ENCODE measurements at regions not wholly inside any gene's neighbourhood (a gene's known extent, or its start where the extent isn't known, plus 50 kb on each side); places are given as distances from the start of the nearest gene placed in this dataset.

- H3K9me2 ChIP-seq = no peaks in the 10 kb centered on the region
- H2AFZ ChIP-seq (ENCODE audit: low read depth) = no peak overlapping the region
- peak; percentile 30 for DNase-seq
- H3K27ac ChIP-seq (ENCODE audit: low read depth in 2 of 2, low read length in 1 of 2) = no peak overlapping the region
- ChIA-PET POLR2A (no interaction called here), CTCF (interaction anchor here (1.1 kb wide), 1 partner anchor 9 kb away, joined by 3 read pairs; no protein-coding TSS in a partner anchor)
- H3K36me3 ChIP-seq (replicated peaks in 1 of 2; ENCODE audit: control insufficient read depth in 1 of 2, insufficient read depth in 2 of 2, low read length in 1 of 2) = no peaks in the 10 kb centered on the region
- H3K4me2 ChIP-seq = no peak overlapping the region
- no peaks in the 10 kb centered on the region for H3F3A ChIP-seq (replicated peaks; ENCODE audit: insufficient read depth)
- TF ChIP-seq RAD21 (IDR thresholded peaks at IDR 0.05; ENCODE audit: low read length) (peak; percentile 54), TAF1 (IDR thresholded peaks at IDR 0.05; ENCODE audit: borderline replicate concordance, low read depth, low read length) (no peak), RFX5 (IDR thresholded peaks at IDR 0.05; ENCODE audit: low read length) (no peak), CTCF (IDR thresholded peaks at IDR 0.05) (peak; percentile 48), SMC3 (IDR thresholded peaks at IDR 0.05; ENCODE audit: low read depth, low read length) (peak; percentile 44; the same call in 1 of the 2 replicates)
- H3K9ac ChIP-seq = no peak overlapping the region
- H3K27me3 ChIP-seq (ENCODE audit: insufficient read depth) = no peaks in the 10 kb centered on the region
- 93% methylated on average over 8 of the region's 8 CpGs for WGBS (ENCODE audit: low lambda C conversion rate)
- no peaks in the 10 kb centered on the region for H3K79me2 ChIP-seq (ENCODE audit: insufficient read depth)
- no peaks in the 10 kb centered on the region for H4K20me1 ChIP-seq (ENCODE audit: insufficient read depth)
- H3K4me3 ChIP-seq (ENCODE audit: low read depth in 2 of 2, low read length in 1 of 2) = no peak overlapping the region
- peaks cover 0 to 8% of the 10 kb centered on the region in 2 experiments; a peak in 2 of 4 replicates for H3K4me1 ChIP-seq (ENCODE audit: control insufficient read depth in 1 of 2, insufficient read depth in 2 of 2, low read depth in 1 of 2, low read length in 1 of 2)
- no peaks in the 10 kb centered on the region for H3K9me3 ChIP-seq
Observed at GRCh38 chr1:243946946-243947345, 96.9 kb upstream of the AKT3 start.

GRCh38 chr1:243946253-243946652 is 96.2 kb upstream of the AKT3 start:
- WGBS (ENCODE audit: low lambda C conversion rate) = 90% methylated on average over 7 of the region's 7 CpGs
- TF ChIP-seq JUND (IDR thresholded peaks at IDR 0.05) (no peak), ELF1 (IDR thresholded peaks at IDR 0.05) (no peak), RXRA (IDR thresholded peaks at IDR 0.05; ENCODE audit: borderline replicate concordance, low read depth) (no peak), ZBTB33 (IDR thresholded peaks at IDR 0.05; ENCODE audit: borderline replicate concordance, low read depth) (no peak), CTCF (IDR thresholded peaks at IDR 0.05) (no peak), FOXM1 (IDR thresholded peaks at IDR 0.05; ENCODE audit: low read depth) (no peak), NFIC (IDR thresholded peaks at IDR 0.05; ENCODE audit: borderline replicate concordance) (no peak), USF1 (IDR thresholded peaks at IDR 0.05; ENCODE audit: borderline replicate concordance, low read depth) (no peak), REST (IDR thresholded peaks at IDR 0.05; ENCODE audit: low read depth, low read length) (no peak), MEF2A (IDR thresholded peaks at IDR 0.05; ENCODE audit: borderline replicate concordance, low read depth) (no peak), EP300 (IDR thresholded peaks at IDR 0.05; ENCODE audit: borderline replicate concordance in 1 of 2, low read depth in 1 of 2, low read length in 1 of 2) (no peak), PBX3 (IDR thresholded peaks at IDR 0.05) (no peak), GABPA (IDR thresholded peaks at IDR 0.05; ENCODE audit: low read depth) (no peak)

More at GRCh38 chr1:243946253-243946652, 96.2 kb upstream of the AKT3 start:
- no peaks in the 10 kb centered on the region for H3K9me2 ChIP-seq
- no peak overlapping the region for H3K4me3 ChIP-seq (ENCODE audit: low read depth in 2 of 2, low read length in 1 of 2)
- H3K79me2 ChIP-seq (ENCODE audit: insufficient read depth) = no peaks in the 10 kb centered on the region
- ChIA-PET POLR2A (no interaction called here), CTCF (interaction anchor here (1.7 kb wide), 1 partner anchor 198 kb away, joined by 3 read pairs; no protein-coding TSS in a partner anchor)
- no peak overlapping the region for H3K9ac ChIP-seq
- no peak overlapping the region for H2AFZ ChIP-seq (ENCODE audit: low read depth)
- no peaks in the 10 kb centered on the region for H3K9me3 ChIP-seq
- no peak overlapping the region for H3K4me2 ChIP-seq
- no peaks in the 10 kb centered on the region for H3F3A ChIP-seq (replicated peaks; ENCODE audit: insufficient read depth)
- DNase-seq = no peak
- no peak overlapping the region for H3K27ac ChIP-seq (ENCODE audit: low read depth in 2 of 2, low read length in 1 of 2)
- no peaks in the 10 kb centered on the region for H4K20me1 ChIP-seq (ENCODE audit: insufficient read depth)
- H3K4me1 ChIP-seq (ENCODE audit: control insufficient read depth in 1 of 2, insufficient read depth in 2 of 2, low read depth in 1 of 2, low read length in 1 of 2) = peaks cover 0 to 8% of the 10 kb centered on the region in 2 experiments; a peak in 2 of 4 replicates
- no peaks in the 10 kb centered on the region for H3K27me3 ChIP-seq (ENCODE audit: insufficient read depth)
- no peaks in the 10 kb centered on the region for H3K36me3 ChIP-seq (replicated peaks in 1 of 2; ENCODE audit: control insufficient read depth in 1 of 2, insufficient read depth in 2 of 2, low read length in 1 of 2)
